ENCODE measurements at regions not wholly inside any gene's neighbourhood (a gene's known extent, or its start where the extent isn't known, plus 50 kb on each side); places are given as distances from the start of the nearest gene placed in this dataset.

DNA sequence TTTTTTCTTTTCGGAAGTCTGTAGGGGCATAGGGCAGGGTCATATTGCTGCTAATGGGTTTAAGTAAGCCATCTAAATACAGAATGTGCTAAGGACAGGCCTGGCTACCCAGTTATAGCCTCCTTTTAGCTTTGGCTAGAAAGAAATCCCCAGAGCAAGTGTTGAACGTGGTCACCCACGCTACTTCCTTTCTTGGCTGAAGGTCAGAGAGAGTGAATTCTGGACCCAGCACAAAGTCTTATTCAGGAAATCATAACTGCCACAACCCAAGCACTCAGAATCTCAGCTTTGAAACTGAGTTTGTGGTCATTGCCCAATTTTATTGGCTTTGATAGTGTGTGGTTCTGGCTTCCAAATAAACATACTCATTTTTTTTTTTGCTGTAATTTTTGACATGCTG is 542.1 kb upstream of the ATP2B1 start:
- Histone ChIP-seq H3K27ac (ENCODE audit: low read depth, low read length) (no peak overlapping the region), H3K4me3 (ENCODE audit: insufficient read depth, low read length, poor library complexity, severe bottlenecking) (no peak overlapping the region), H3K36me3 (ENCODE audit: low read length) (no peaks in the 10 kb centered on the region), H3K27me3 (ENCODE audit: low read length) (no peaks in the 10 kb centered on the region), H4K20me1 (ENCODE audit: low read depth, low read length) (no peaks in the 10 kb centered on the region), H2AFZ (ENCODE audit: low read depth, low read length, severe bottlenecking) (no peak overlapping the region), H3K9ac (ENCODE audit: low read length) (no peak overlapping the region), H3K4me2 (ENCODE audit: low read depth, low read length, poor library complexity, severe bottlenecking) (no peak overlapping the region), H3K79me2 (ENCODE audit: insufficient read depth, low read length) (no peaks in the 10 kb centered on the region), H3K9me3 (ENCODE audit: insufficient read depth, low read length) (no peaks in the 10 kb centered on the region), H3F3A (ENCODE audit: insufficient read depth) (no peaks in the 10 kb centered on the region), H3K9me2 (replicated peaks; ENCODE audit: insufficient read depth, low read length) (no peaks in the 10 kb centered on the region)
- no peak for TF ChIP-seq EZH2phosphoT487 (conservative IDR thresholded peaks at IDR 0.05; ENCODE audit: low read length)
- TF ChIP-seq, protein P1, sequence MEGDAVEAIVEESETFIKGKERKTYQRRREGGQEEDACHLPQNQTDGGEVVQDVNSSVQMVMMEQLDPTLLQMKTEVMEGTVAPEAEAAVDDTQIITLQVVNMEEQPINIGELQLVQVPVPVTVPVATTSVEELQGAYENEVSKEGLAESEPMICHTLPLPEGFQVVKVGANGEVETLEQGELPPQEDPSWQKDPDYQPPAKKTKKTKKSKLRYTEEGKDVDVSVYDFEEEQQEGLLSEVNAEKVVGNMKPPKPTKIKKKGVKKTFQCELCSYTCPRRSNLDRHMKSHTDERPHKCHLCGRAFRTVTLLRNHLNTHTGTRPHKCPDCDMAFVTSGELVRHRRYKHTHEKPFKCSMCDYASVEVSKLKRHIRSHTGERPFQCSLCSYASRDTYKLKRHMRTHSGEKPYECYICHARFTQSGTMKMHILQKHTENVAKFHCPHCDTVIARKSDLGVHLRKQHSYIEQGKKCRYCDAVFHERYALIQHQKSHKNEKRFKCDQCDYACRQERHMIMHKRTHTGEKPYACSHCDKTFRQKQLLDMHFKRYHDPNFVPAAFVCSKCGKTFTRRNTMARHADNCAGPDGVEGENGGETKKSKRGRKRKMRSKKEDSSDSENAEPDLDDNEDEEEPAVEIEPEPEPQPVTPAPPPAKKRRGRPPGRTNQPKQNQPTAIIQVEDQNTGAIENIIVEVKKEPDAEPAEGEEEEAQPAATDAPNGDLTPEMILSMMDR (IDR thresholded peaks at IDR 0.05; ENCODE audit: insufficient read depth, low read length, poor library complexity, severe bottlenecking): no peak

DNA sequence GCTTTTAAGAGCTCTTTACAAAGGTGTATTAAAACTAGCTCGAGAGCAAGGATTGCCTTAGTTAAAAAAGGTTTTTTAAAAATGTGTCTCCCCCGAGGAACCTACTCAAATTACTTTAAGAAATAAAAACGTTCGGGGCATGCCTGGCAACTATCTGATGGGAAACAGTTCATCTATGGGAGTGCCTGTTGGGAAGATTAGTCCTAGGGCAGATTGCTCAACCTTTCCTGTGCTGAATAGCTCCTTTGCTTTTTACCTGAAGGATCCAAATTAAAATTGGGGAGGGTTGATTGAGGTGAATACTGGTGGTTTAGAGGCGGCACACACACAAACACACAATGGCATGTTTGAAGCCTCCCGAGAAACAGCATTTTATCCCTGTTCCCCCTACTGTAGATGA is 541.4 kb upstream of the ATP2B1 start:
- Histone ChIP-seq H4K20me1 (ENCODE audit: low read depth, low read length) (no peaks in the 10 kb centered on the region), H3K9me3 (ENCODE audit: insufficient read depth, low read length) (no peaks in the 10 kb centered on the region), H3K27me3 (ENCODE audit: low read length) (no peaks in the 10 kb centered on the region), H3K9me2 (replicated peaks; ENCODE audit: insufficient read depth, low read length) (no peaks in the 10 kb centered on the region), H3K36me3 (ENCODE audit: low read length) (no peaks in the 10 kb centered on the region), H3K79me2 (ENCODE audit: insufficient read depth, low read length) (no peaks in the 10 kb centered on the region), H2AFZ (ENCODE audit: low read depth, low read length, severe bottlenecking) (no peak overlapping the region), H3K4me2 (ENCODE audit: low read depth, low read length, poor library complexity, severe bottlenecking) (no peak overlapping the region), H3K4me3 (ENCODE audit: insufficient read depth, low read length, poor library complexity, severe bottlenecking) (no peak overlapping the region), H3K27ac (ENCODE audit: low read depth, low read length) (no peak overlapping the region), H3F3A (ENCODE audit: insufficient read depth) (no peaks in the 10 kb centered on the region), H3K9ac (ENCODE audit: low read length) (no peak overlapping the region)
- TF ChIP-seq, protein P1 (IDR thresholded peaks at IDR 0.05; ENCODE audit: insufficient read depth, low read length, poor library complexity, severe bottlenecking): no peak
- no peak for TF ChIP-seq EZH2phosphoT487 (conservative IDR thresholded peaks at IDR 0.05; ENCODE audit: low read length)

DNA sequence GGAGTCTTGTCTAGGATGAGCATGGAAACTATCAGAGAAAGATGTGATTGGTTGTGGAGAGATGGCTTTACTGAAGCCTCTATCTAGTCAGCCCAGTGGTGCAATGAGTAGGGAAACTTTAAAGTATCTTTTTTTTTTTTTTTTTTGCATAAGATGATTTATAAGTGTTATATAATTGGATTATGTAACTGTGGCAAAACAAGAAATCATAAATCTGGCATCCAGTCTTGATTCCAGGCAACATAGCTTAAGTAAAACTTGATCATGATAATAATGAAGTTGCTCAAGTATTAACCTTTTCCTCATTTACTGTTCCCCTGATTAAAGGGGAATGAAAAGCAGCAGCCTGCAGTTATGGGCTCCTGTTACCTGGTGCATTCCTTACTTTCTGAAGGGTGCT is 538.0 kb upstream of the ATP2B1 start:
- Histone ChIP-seq H2AFZ (ENCODE audit: low read depth, low read length, severe bottlenecking) (no peak overlapping the region), H3K27ac (ENCODE audit: low read depth, low read length) (no peak overlapping the region), H3K79me2 (ENCODE audit: insufficient read depth, low read length) (no peaks in the 10 kb centered on the region), H3K27me3 (ENCODE audit: low read length) (no peaks in the 10 kb centered on the region), H3K36me3 (ENCODE audit: low read length) (no peaks in the 10 kb centered on the region), H3K9ac (ENCODE audit: low read length) (no peak overlapping the region), H3K9me3 (ENCODE audit: insufficient read depth, low read length) (no peaks in the 10 kb centered on the region), H4K20me1 (ENCODE audit: low read depth, low read length) (no peaks in the 10 kb centered on the region), H3F3A (ENCODE audit: insufficient read depth) (no peaks in the 10 kb centered on the region), H3K9me2 (replicated peaks; ENCODE audit: insufficient read depth, low read length) (no peaks in the 10 kb centered on the region), H3K4me2 (ENCODE audit: low read depth, low read length, poor library complexity, severe bottlenecking) (no peak overlapping the region), H3K4me3 (ENCODE audit: insufficient read depth, low read length, poor library complexity, severe bottlenecking) (no peak overlapping the region)
- TF ChIP-seq, protein P1 (IDR thresholded peaks at IDR 0.05; ENCODE audit: insufficient read depth, low read length, poor library complexity, severe bottlenecking): no peak
- no peak for TF ChIP-seq EZH2phosphoT487 (conservative IDR thresholded peaks at IDR 0.05; ENCODE audit: low read length)
